ENCODE measurements at regions not wholly inside any gene's neighbourhood (a gene's known extent, or its start where the extent isn't known, plus 50 kb on each side); places are given as distances from the start of the nearest gene placed in this dataset.

GRCh38 chr1:112807117-112807516, 92.0 kb upstream of the PPM1J start:
- no peak for TF ChIP-seq CTCF (IDR thresholded peaks at IDR 0.05; ENCODE audit: low read depth, low read length, missing input control)
- TF ChIP-seq ZBTB33 (IDR thresholded peaks at IDR 0.05) = no peak
- no peak for TF ChIP-seq REST (IDR thresholded peaks at IDR 0.05)
- TF ChIP-seq MAX (IDR thresholded peaks at IDR 0.05) = no peak
- no peak for TF ChIP-seq EGR1 (IDR thresholded peaks at IDR 0.05; ENCODE audit: low read depth in 2 of 2)
- TF ChIP-seq FOXA1 (IDR thresholded peaks at IDR 0.05) = no peak
- TF ChIP-seq RAD21 (IDR thresholded peaks at IDR 0.05) = no peak
